GM21423 (cell line): ENCODE measurements at regions not wholly inside any gene's neighbourhood (a gene's known extent, or its start where the extent isn't known, plus 50 kb on each side); places are given as distances from the start of the nearest gene placed in this dataset.

Experiments
- ATAC-seq: cut with Tn5 transposase; IDR thresholded peaks from one replicate; pipeline ENCODE4 v1.9.1; 2021; ENCODE audit warnings: mild to moderate bottlenecking, moderate library complexity; ENCODE audit not compliant: unreplicated experiment

GRCh38 chr7:24178811-24179570 lies 105.0 kb upstream of the NPY start:
- no peak for ATAC-seq

- ATAC-seq: no peak
Measured at GRCh38 chr7:24191362-24191761, 92.6 kb upstream of the NPY start.

GRCh38 chr7:24192053-24192452 lies 91.9 kb upstream of the NPY start:
- ATAC-seq: no peak

GRCh38 chr7:24192691-24193090 lies 91.3 kb upstream of the NPY start:
- ATAC-seq: no peak

- no peak for ATAC-seq
Measured at GRCh38 chr7:24197852-24198251, 86.1 kb upstream of the NPY start.

- ATAC-seq: no peak
Measured at GRCh38 chr7:24199978-24200377, 84.0 kb upstream of the NPY start.

GRCh38 chr7:24200407-24200966 lies 83.5 kb upstream of the NPY start:
- no peak for ATAC-seq

- ATAC-seq: no peak
Measured at GRCh38 chr7:24201226-24201625, 82.8 kb upstream of the NPY start.

GRCh38 chr7:24212073-24212472 lies 71.9 kb upstream of the NPY start:
- ATAC-seq: no peak

- no peak for ATAC-seq
Measured at GRCh38 chr7:24213311-24213710, 70.7 kb upstream of the NPY start.

GRCh38 chr7:24214670-24215069 lies 69.3 kb upstream of the NPY start:
- ATAC-seq: no peak

- no peak for ATAC-seq
Measured at GRCh38 chr7:24216576-24217125, 67.3 kb upstream of the NPY start.

- no peak for ATAC-seq
Measured at GRCh38 chr7:24221500-24221899, 62.5 kb upstream of the NPY start.

GRCh38 chr7:24227068-24227467 lies 56.9 kb upstream of the NPY start:
- peak; percentile 59 for ATAC-seq

- ATAC-seq: peak; percentile 96
Measured at GRCh38 chr7:24227603-24228359, 56.2 kb upstream of the NPY start.

- ATAC-seq: no peak
Measured at GRCh38 chr7:24229481-24230226, 54.3 kb upstream of the NPY start.

- no peak for ATAC-seq
Measured at GRCh38 chr7:24231493-24231892, 52.5 kb upstream of the NPY start.

- ATAC-seq: no peak
Measured at GRCh38 chr7:24233386-24233785, 50.6 kb upstream of the NPY start.
